SK-N-SH (cell line): ENCODE measurements at regions not wholly inside any gene's neighbourhood (a gene's known extent, or its start where the extent isn't known, plus 50 kb on each side); places are given as distances from the start of the nearest gene placed in this dataset.
A peak's percentile ranks its signal among the peaks of the same experiment; 100 is the strongest.

Experiments
- CTCF ChIP-seq: fragments of 200-600 bp; sonication (generic); IDR thresholded peaks from 2 replicates; pipeline ENCODE4 v1.6.1; 2017; ENCODE audit warnings: antibody characterized with exemption, mild to moderate bottlenecking, moderate library complexity
- GABPA ChIP-seq: IDR thresholded peaks from 2 replicates; pipeline ENCODE4 v1.4.0; 2012; ENCODE audit warnings: low read depth, mild to moderate bottlenecking
- JUND ChIP-seq: IDR thresholded peaks from 2 replicates; pipeline ENCODE4 v1.4.0; 2012
- MXI1 ChIP-seq: IDR thresholded peaks from 2 replicates; pipeline ENCODE4 v1.6.1; 2012; ENCODE audit warnings: mild to moderate bottlenecking, low read depth, low read length, improper control_type of control experiment
- RAD21 ChIP-seq: IDR thresholded peaks from 2 replicates; pipeline ENCODE4 v1.6.1; 2012; ENCODE audit warnings: mild to moderate bottlenecking, low read length
- REST ChIP-seq: IDR thresholded peaks from 2 replicates; pipeline ENCODE4 v1.6.1; 2012; ENCODE audit warnings: mild to moderate bottlenecking, low read depth, low read length, moderate library complexity
- SMC3 ChIP-seq: IDR thresholded peaks from 2 replicates; pipeline ENCODE4 v1.6.1; 2012; ENCODE audit warnings: low read depth, low read length, improper control_type of control experiment
- TEAD4 ChIP-seq: IDR thresholded peaks from 2 replicates; pipeline ENCODE4 v1.4.0; 2012; ENCODE audit warnings: mild to moderate bottlenecking, borderline replicate concordance; ENCODE audit not compliant: insufficient read depth
- USF1 ChIP-seq: IDR thresholded peaks from 2 replicates; pipeline ENCODE4 v1.4.0; 2012; ENCODE audit warnings: low read depth, borderline replicate concordance
- USF2 ChIP-seq: fragments of 150-350 bp; IDR thresholded peaks from 2 replicates; pipeline ENCODE4 v1.6.1; 2017; ENCODE audit warnings: antibody characterized with exemption, low read length, low read depth, borderline replicate concordance

GRCh38 chrX:10900585-10901289 lies 210.4 kb upstream of the HCCS start:
- TF ChIP-seq GABPA (peak; percentile 43), CTCF (no peak), RAD21 (no peak), TEAD4 (peak; percentile 29; the same call in 1 of the 2 replicates), MXI1 (no peak), REST (no peak), SMC3 (no peak), USF2 (no peak), JUND (peak; percentile 31; the same call in 1 of the 2 replicates), USF1 (no peak)
